ENCODE measurements at regions not wholly inside any gene's neighbourhood (a gene's known extent, or its start where the extent isn't known, plus 50 kb on each side); places are given as distances from the start of the nearest gene placed in this dataset.

DNA sequence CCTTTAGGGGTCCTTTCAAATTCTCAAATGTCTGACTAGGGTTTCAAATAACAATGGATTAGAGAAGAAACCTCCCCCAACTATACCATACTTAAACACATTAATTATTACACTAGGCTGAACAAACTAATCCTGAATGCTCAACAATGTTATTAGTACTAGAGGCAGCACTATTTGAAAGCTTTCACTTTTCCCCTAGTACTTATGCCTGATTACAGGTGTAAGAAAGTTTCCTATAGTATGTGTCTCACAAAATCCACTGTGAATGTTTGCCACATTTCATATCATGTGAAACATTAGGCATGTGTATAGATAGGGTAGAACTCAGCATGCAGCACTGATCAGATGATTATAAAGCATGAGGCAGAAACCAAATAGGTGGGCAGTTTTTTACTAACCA lies 336.2 kb downstream of the ZNF674 start:
- TF ChIP-seq REST (tag by site-specific recombination; IDR thresholded peaks at IDR 0.05) (no peak), ZNF350 (tag by site-specific recombination; IDR thresholded peaks at IDR 0.05) (no peak), ZNF514 (tag by site-specific recombination; IDR thresholded peaks at IDR 0.05) (no peak), ZSCAN18 (tag by site-specific recombination; IDR thresholded peaks at IDR 0.05) (no peak), YY1 (tag by site-specific recombination; IDR thresholded peaks at IDR 0.05) (no peak), ZNF600 (tag by site-specific recombination; IDR thresholded peaks at IDR 0.05) (no peak), ZNF302 (tag by site-specific recombination; IDR thresholded peaks at IDR 0.05; ENCODE audit: low read depth) (no peak)
- TF ChIP-seq, protein P1, sequence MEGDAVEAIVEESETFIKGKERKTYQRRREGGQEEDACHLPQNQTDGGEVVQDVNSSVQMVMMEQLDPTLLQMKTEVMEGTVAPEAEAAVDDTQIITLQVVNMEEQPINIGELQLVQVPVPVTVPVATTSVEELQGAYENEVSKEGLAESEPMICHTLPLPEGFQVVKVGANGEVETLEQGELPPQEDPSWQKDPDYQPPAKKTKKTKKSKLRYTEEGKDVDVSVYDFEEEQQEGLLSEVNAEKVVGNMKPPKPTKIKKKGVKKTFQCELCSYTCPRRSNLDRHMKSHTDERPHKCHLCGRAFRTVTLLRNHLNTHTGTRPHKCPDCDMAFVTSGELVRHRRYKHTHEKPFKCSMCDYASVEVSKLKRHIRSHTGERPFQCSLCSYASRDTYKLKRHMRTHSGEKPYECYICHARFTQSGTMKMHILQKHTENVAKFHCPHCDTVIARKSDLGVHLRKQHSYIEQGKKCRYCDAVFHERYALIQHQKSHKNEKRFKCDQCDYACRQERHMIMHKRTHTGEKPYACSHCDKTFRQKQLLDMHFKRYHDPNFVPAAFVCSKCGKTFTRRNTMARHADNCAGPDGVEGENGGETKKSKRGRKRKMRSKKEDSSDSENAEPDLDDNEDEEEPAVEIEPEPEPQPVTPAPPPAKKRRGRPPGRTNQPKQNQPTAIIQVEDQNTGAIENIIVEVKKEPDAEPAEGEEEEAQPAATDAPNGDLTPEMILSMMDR (tag by site-specific recombination; IDR thresholded peaks at IDR 0.05) = no peak
- TF ChIP-seq, protein P2, sequence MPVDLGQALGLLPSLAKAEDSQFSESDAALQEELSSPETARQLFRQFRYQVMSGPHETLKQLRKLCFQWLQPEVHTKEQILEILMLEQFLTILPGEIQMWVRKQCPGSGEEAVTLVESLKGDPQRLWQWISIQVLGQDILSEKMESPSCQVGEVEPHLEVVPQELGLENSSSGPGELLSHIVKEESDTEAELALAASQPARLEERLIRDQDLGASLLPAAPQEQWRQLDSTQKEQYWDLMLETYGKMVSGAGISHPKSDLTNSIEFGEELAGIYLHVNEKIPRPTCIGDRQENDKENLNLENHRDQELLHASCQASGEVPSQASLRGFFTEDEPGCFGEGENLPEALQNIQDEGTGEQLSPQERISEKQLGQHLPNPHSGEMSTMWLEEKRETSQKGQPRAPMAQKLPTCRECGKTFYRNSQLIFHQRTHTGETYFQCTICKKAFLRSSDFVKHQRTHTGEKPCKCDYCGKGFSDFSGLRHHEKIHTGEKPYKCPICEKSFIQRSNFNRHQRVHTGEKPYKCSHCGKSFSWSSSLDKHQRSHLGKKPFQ (tag by site-specific recombination; IDR thresholded peaks at IDR 0.05) = no peak
- TF ChIP-seq, protein P3, sequence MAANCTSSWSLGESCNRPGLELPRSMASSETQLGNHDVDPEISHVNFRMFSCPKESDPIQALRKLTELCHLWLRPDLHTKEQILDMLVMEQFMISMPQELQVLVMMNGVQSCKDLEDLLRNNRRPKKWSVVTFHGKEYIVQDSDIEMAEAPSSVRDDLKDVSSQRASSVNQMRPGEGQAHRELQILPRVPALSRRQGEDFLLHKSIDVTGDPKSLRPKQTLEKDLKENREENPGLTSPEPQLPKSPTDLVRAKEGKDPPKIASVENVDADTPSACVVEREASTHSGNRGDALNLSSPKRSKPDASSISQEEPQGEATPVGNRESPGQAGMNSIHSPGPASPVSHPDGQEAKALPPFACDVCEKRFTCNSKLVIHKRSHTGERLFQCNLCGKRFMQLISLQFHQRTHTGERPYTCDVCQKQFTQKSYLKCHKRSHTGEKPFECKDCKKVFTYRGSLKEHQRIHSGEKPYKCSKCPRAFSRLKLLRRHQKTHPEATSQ (tag by site-specific recombination; IDR thresholded peaks at IDR 0.05) = no peak

All from HEK293 (cell line).